Peyer's patch (tissue), 4 donors: ENCODE measurements at regions not wholly inside any gene's neighbourhood (a gene's known extent, or its start where the extent isn't known, plus 50 kb on each side); places are given as distances from the start of the nearest gene placed in this dataset.

Experiments
- POLR2A ChIP-seq, 2 donors: fragments of 450-650 bp; IDR thresholded peaks; one replicate each; pipeline ENCODE4 v1.5.1; 2017; ENCODE audit warnings: antibody characterized with exemption in 2 of 2, mild to moderate bottlenecking in 2 of 2, moderate library complexity in 2 of 2
- TF ChIP-seq, protein P1 (sequence below), 6 experiments: fragments of 450-650 bp in 4 of 6; fragments of 200-600 bp in 2 of 6; sonication (generic) in 1 of 6; IDR thresholded peaks; one replicate each; pipeline ENCODE4 v1.5.1; 2017 to 2019; ENCODE audit warnings: antibody characterized with exemption in 6 of 6, mild to moderate bottlenecking in 3 of 6, moderate library complexity in 1 of 6

GRCh38 chr12:75703131-75703530 lies 191.7 kb upstream of the KRR1 start:
- TF ChIP-seq, protein P1, sequence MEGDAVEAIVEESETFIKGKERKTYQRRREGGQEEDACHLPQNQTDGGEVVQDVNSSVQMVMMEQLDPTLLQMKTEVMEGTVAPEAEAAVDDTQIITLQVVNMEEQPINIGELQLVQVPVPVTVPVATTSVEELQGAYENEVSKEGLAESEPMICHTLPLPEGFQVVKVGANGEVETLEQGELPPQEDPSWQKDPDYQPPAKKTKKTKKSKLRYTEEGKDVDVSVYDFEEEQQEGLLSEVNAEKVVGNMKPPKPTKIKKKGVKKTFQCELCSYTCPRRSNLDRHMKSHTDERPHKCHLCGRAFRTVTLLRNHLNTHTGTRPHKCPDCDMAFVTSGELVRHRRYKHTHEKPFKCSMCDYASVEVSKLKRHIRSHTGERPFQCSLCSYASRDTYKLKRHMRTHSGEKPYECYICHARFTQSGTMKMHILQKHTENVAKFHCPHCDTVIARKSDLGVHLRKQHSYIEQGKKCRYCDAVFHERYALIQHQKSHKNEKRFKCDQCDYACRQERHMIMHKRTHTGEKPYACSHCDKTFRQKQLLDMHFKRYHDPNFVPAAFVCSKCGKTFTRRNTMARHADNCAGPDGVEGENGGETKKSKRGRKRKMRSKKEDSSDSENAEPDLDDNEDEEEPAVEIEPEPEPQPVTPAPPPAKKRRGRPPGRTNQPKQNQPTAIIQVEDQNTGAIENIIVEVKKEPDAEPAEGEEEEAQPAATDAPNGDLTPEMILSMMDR (IDR thresholded peaks at IDR 0.05), result no peak
- no peak for TF ChIP-seq POLR2A (IDR thresholded peaks at IDR 0.05)
